Stimulated activated naive CD4-positive, alpha-beta T cell (primary cell): ENCODE measurements at regions not wholly inside any gene's neighbourhood (a gene's known extent, or its start where the extent isn't known, plus 50 kb on each side); places are given as distances from the start of the nearest gene placed in this dataset.

ENCODE experiments used
- DNase-seq, 6 experiments: peaks; one replicate each; lab custom pipeline; 2025; lab: John Stamatoyannopoulos, UW

DNA sequence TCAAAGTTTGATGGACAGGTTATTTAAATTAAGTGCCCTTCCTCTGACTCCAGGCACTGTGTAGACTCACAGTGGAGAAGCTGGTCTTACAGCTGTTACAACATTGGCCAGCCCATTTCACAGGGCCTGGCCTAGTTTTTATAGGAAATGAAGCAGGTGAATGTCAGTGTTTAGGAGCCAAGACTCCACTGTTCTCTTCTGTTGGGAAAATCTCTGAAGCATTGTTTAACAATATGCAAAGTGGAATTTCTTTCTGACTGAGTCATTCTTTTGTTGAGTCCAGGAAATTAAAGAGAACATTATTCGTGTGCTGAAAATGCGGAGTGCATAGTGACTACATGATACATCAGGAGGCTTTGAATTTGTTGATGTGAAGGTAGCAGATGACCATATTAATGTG lies 64.7 kb downstream of the ARRDC4 start:
- DNase-seq: no peak

- DNase-seq: no peak
Observed at GRCh38 chr15:98034731-98035130, 74.2 kb downstream of the ARRDC4 start.

- no peak for DNase-seq
Observed at GRCh38 chr15:98035134-98035533, 74.6 kb downstream of the ARRDC4 start.

DNA sequence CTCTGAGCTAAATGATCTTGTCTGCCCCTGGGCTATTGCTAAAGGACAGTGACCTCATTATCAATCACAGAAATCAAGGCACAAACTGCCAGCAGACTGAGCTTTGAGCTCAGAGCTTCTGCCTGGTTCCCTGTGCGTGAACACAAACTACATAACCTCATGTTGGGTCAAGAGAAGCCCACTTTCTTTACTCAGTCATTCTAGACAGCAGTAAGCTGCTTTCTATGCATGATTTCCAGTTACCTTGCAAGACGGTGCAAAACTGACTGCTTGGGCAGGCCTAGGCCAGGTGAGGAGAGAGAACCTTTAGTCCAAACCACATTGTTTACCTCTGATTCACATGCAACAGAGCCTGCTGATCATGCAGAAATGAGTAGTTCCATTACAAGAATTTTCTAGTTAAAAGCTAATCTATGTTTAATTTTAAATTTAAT lies 75.1 kb downstream of the ARRDC4 start:
- DNase-seq: no peak

GRCh38 chr15:98039596-98039995 lies 79.1 kb downstream of the ARRDC4 start:
- DNase-seq: no peak

- DNase-seq: no peak
Observed at GRCh38 chr15:98040146-98040545, 79.6 kb downstream of the ARRDC4 start.

- DNase-seq: no peak
Observed at GRCh38 chr15:98043160-98044014, 82.9 kb downstream of the ARRDC4 start.

- DNase-seq: no peak
Observed at GRCh38 chr15:98051734-98052133, 91.2 kb downstream of the ARRDC4 start.

DNA sequence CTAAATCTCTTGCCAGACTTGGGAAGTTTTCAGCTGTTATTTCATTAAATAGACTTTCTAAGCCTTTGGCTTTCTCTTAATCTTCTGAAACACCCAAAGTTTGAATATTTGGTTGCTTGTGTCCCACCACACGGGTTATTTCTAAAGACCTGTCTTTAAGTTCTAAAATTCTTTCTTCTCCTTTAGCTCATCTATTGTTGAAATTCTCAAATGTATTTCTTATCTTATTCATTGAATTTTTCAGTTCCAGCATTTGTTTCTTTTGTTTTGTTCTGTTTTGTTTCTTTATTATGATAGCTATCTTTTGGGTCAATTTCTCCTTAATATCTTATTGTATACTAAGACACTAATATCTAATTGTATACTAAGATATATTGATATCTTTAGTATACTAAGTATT lies 97.0 kb downstream of the ARRDC4 start:
- no peak for DNase-seq

- DNase-seq: no peak
Observed at GRCh38 chr15:98062869-98063268, 102.4 kb downstream of the ARRDC4 start.

DNA sequence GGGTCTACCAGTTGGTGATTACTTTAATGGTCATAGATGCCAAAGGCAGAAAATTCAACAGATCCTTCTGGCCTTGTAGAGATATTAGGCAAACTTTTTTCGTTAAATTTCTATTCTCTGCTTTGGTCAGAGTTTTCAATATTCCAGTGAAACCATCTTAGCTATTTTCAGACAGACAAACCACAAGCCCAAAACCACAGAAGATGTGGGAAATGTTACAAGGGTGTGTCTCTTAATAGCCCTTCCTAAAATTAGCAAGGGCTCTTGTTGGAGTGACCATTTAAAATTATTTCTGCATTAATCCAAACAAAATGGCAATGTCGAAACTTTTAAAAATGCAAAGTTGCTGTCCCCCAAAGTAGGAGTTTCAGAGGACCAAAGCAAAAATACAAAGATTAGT lies 102.8 kb downstream of the ARRDC4 start:
- DNase-seq: no peak

DNA sequence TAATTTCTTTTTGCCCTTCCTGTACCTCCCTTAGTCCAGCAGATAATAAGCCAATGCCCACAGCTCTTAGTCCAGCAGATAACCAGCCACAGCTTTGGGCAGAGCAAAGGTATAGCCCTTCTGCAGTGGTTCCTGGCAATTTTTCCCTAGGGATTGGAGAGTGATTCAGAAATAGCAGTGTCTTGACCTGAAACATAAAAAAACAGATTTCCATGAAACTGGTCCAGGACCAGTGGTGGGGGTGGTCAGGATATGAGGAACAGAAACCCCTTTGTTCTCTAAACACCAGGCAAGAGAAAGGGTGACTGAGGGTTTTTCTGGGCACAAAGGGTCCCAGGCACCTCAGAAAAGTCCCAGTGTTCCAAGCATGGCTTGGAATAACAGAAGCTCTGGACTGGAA lies 103.4 kb downstream of the ARRDC4 start:
- no peak for DNase-seq

GRCh38 chr15:98067339-98067738 lies 106.8 kb downstream of the ARRDC4 start:
- DNase-seq: no peak

- DNase-seq: no peak
Observed at GRCh38 chr15:98069256-98069655, 108.8 kb downstream of the ARRDC4 start.

- DNase-seq: no peak
Observed at GRCh38 chr15:98070137-98070536, 109.6 kb downstream of the ARRDC4 start.

GRCh38 chr15:98071786-98072185 lies 111.3 kb downstream of the ARRDC4 start:
- DNase-seq: no peak

DNA sequence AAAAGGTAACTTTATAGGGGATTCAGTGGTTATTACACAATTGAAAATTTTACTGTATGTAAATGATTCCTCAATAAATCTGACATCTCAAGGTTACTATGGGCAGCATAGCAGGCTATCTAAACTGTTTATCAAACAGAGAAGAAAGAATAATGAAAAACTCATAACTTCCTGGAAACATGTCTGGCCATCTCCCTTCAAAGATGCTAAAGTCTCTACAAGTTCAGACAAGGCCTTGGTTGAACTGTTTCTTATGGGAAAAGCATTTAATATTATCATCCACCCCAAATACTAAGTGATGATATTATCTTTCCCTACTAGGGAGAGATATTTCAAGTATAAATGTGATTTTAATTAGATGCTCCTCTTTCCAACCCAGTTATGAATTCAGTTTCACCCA lies 114.9 kb downstream of the ARRDC4 start:
- no peak for DNase-seq

- DNase-seq: no peak
Observed at GRCh38 chr15:98076021-98076816, 115.7 kb downstream of the ARRDC4 start.

- no peak for DNase-seq
Observed at GRCh38 chr15:98077186-98077585, 116.7 kb downstream of the ARRDC4 start.

GRCh38 chr15:98080791-98081190 lies 120.3 kb downstream of the ARRDC4 start:
- DNase-seq: no peak

GRCh38 chr15:98083203-98083910 lies 122.9 kb downstream of the ARRDC4 start:
- no peak for DNase-seq

DNA sequence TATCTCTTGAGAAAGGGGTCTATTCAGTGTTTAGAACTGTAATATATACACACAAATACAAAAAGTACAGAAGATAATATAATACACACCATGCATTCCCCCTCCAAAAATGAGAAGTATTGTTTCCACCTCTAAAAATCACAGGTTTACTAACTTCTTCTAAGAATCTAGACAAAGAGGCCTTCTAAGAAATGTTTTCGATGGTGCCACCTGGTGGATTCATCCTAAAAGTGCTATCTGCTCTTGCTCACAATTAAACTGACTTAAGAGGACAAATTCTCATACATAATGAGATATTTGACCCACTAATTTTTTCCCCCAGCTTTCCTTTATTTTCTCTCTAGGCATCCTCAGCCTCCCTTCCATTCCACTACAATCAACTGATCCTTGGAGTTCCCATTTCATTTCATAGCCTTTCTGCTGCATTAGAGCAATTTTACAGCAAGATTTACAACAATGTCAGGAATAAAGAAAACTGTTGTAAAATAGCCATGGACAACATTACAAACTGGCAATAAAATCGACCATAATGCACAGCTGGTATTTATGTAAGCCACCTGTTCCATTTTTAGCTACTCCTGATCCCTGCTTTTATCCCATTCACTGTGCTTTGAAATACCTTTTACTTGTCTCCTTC lies 124.6 kb downstream of the ARRDC4 start:
- peak in 5 of 6 experiments; percentile 9 to 33 (median 24) for DNase-seq
